Hepatocyte (in vitro differentiated cells): ENCODE measurements at regions not wholly inside any gene's neighbourhood (a gene's known extent, or its start where the extent isn't known, plus 50 kb on each side); places are given as distances from the start of the nearest gene placed in this dataset.
"Not testable (repeated sequence)": the region's sequence is repeated elsewhere in the genome, so short reads cannot be mapped to it uniquely, and the experiment has no call there.

Source experiments
- DNase-seq: peaks from one replicate; pipeline ENCODE4 v3.0.0-alpha.2; 2016; ENCODE audit warnings: low spot score
- H2AFZ ChIP-seq: fragments of 200-600 bp; sonication (generic); 2 replicates; pipeline ENCODE4 v1.6.0; 2016; ENCODE audit warnings: antibody characterized with exemption, mild to moderate bottlenecking
- H3K27ac ChIP-seq: fragments of 200-600 bp; sonication (generic); 2 replicates; pipeline ENCODE4 v1.5.1; 2016; ENCODE audit warnings: mild to moderate bottlenecking
- H3K27me3 ChIP-seq: fragments of 200-600 bp; sonication (generic); 2 replicates; pipeline ENCODE4 v1.6.1; 2016
- H3K36me3 ChIP-seq: fragments of 200-600 bp; sonication (generic); replicated peaks from 2 replicates; pipeline ENCODE4 v1.5.1; 2016; ENCODE audit warnings: low read depth; ENCODE audit not compliant: insufficient read depth
- H3K4me1 ChIP-seq: fragments of 200-600 bp; sonication (generic); 2 replicates; pipeline ENCODE4 v1.5.1; 2016; ENCODE audit warnings: mild to moderate bottlenecking, moderate library complexity; ENCODE audit not compliant: insufficient read depth
- H3K4me2 ChIP-seq: fragments of 200-600 bp; sonication (generic); 2 replicates; pipeline ENCODE4 v1.6.0; 2016
- H3K4me3 ChIP-seq: fragments of 200-600 bp; sonication (generic); 2 replicates; pipeline ENCODE4 v1.5.1; 2016; ENCODE audit warnings: mild to moderate bottlenecking
- H3K79me2 ChIP-seq: fragments of 200-600 bp; sonication (generic); 2 replicates; pipeline ENCODE4 v1.6.0; 2017; ENCODE audit warnings: mild to moderate bottlenecking
- H3K9me2 ChIP-seq: fragments of 200-600 bp; sonication (generic); replicated peaks from 2 replicates; pipeline ENCODE4 v1.6.0; 2017; ENCODE audit warnings: mild to moderate bottlenecking; ENCODE audit not compliant: insufficient read depth
- H3K9me3 ChIP-seq: fragments of 200-600 bp; sonication (generic); 2 replicates; pipeline ENCODE4 v1.5.1; 2016; ENCODE audit warnings: low read depth, mild to moderate bottlenecking
- H4K20me1 ChIP-seq: fragments of 200-600 bp; sonication (generic); 2 replicates; pipeline ENCODE4 v1.6.0; 2016; ENCODE audit warnings: mild to moderate bottlenecking; ENCODE audit not compliant: insufficient read depth, poor library complexity, severe bottlenecking
- CTCF ChIP-seq: fragments of 200-600 bp; sonication (generic); IDR thresholded peaks from 2 replicates; pipeline ENCODE4 v1.5.1; 2016; ENCODE audit warnings: antibody characterized with exemption, mild to moderate bottlenecking; ENCODE audit not compliant: poor library complexity
- EZH2 ChIP-seq: fragments of 200-600 bp; sonication (generic); IDR thresholded peaks from 2 replicates; pipeline ENCODE4 v1.6.1; 2016; ENCODE audit warnings: antibody characterized with exemption, mild to moderate bottlenecking, borderline replicate concordance
- EZH2phosphoT487 ChIP-seq: fragments of 200-600 bp; sonication (generic); IDR thresholded peaks from one replicate; pipeline ENCODE4 v1.6.1; 2018; ENCODE audit warnings: antibody characterized with exemption, mild to moderate bottlenecking, low read depth, moderate library complexity; ENCODE audit not compliant: unreplicated experiment, severe bottlenecking
- WGBS: methylation state at CpG from one replicate; pipeline ENCODE4 v1.1.6; 2016; ENCODE audit warnings: low lambda C conversion rate; ENCODE audit errors: missing lambda C conversion rate; 5-methylcytosine and 5-hydroxymethylcytosine counted together

- H3K9me2 ChIP-seq, H3K9me3 ChIP-seq, H3K4me2 ChIP-seq, H3K27ac ChIP-seq, H3K79me2 ChIP-seq, H2AFZ ChIP-seq, H3K4me1 ChIP-seq, H4K20me1 ChIP-seq, H3K4me3 ChIP-seq, H3K36me3 ChIP-seq, DNase-seq, H3K27me3 ChIP-seq: not testable (repeated sequence)
- 94% methylated on average over 8 of the region's 8 CpGs for WGBS
Observed at GRCh38 chrX:90848595-90848994, 586.0 kb upstream of the PABPC5 start.

GRCh38 chrX:90883479-90883878, 551.2 kb upstream of the PABPC5 start:
- no peak overlapping the region for H3K4me3 ChIP-seq
- H3K9me3 ChIP-seq: no peaks in the 10 kb centered on the region
- TF ChIP-seq CTCF (no peak), EZH2phosphoT487 (no peak), EZH2 (no peak)
- no peak overlapping the region for H3K4me2 ChIP-seq
- H3K27ac ChIP-seq: no peak overlapping the region
- no peaks in the 10 kb centered on the region for H4K20me1 ChIP-seq
- DNase-seq: no peak
- H3K36me3 ChIP-seq: no peaks in the 10 kb centered on the region
- no peaks in the 10 kb centered on the region for H3K79me2 ChIP-seq
- H3K4me1 ChIP-seq: no peaks in the 10 kb centered on the region
- H3K27me3 ChIP-seq: no peaks in the 10 kb centered on the region
- no peaks in the 10 kb centered on the region for H3K9me2 ChIP-seq
- WGBS: 91% methylated on average over 4 of the region's 4 CpGs
- H2AFZ ChIP-seq: no peak overlapping the region

GRCh38 chrX:90914816-90915215, 519.8 kb upstream of the PABPC5 start:
- not testable (repeated sequence) for H3K9me2 ChIP-seq, H3K9me3 ChIP-seq, H3K27ac ChIP-seq, H3K4me2 ChIP-seq, H4K20me1 ChIP-seq, H2AFZ ChIP-seq, H3K27me3 ChIP-seq, H3K4me3 ChIP-seq, H3K4me1 ChIP-seq, H3K79me2 ChIP-seq, H3K36me3 ChIP-seq
- 91% methylated on average over 13 of the region's 13 CpGs for WGBS
- peak; percentile 2 for DNase-seq

GRCh38 chrX:90946870-90947269, 487.8 kb upstream of the PABPC5 start:
- not testable (repeated sequence) for DNase-seq, H3K4me3 ChIP-seq, H3K79me2 ChIP-seq, H3K9me3 ChIP-seq, H3K27ac ChIP-seq, H3K36me3 ChIP-seq, H3K9me2 ChIP-seq, H3K4me1 ChIP-seq, H3K4me2 ChIP-seq, H2AFZ ChIP-seq, H3K27me3 ChIP-seq, H4K20me1 ChIP-seq
- 33% methylated on average over 3 of the region's 3 CpGs for WGBS

GRCh38 chrX:90995191-90995590, 439.4 kb upstream of the PABPC5 start:
- WGBS: 92% methylated on average over 9 of the region's 21 CpGs
- not testable (repeated sequence) for H4K20me1 ChIP-seq, H3K36me3 ChIP-seq, H3K9me3 ChIP-seq, H3K4me1 ChIP-seq, H3K9me2 ChIP-seq, H2AFZ ChIP-seq, H3K27ac ChIP-seq, H3K4me2 ChIP-seq, H3K27me3 ChIP-seq, DNase-seq, H3K4me3 ChIP-seq, H3K79me2 ChIP-seq

GRCh38 chrX:91018111-91018510, 416.5 kb upstream of the PABPC5 start:
- not testable (repeated sequence) for H3K4me3 ChIP-seq, H3K4me1 ChIP-seq, H3K79me2 ChIP-seq, H3K27ac ChIP-seq, H3K9me3 ChIP-seq, H2AFZ ChIP-seq, H3K4me2 ChIP-seq, H3K27me3 ChIP-seq, H3K36me3 ChIP-seq, H3K9me2 ChIP-seq, H4K20me1 ChIP-seq
- peak; percentile 18 for DNase-seq
- WGBS: 33% methylated on average over 5 of the region's 5 CpGs
- peak; percentile 30 for TF ChIP-seq CTCF
